ENCODE measurements at regions not wholly inside any gene's neighbourhood (a gene's known extent, or its start where the extent isn't known, plus 50 kb on each side); places are given as distances from the start of the nearest gene placed in this dataset.
"Not testable (repeated sequence)": the region's sequence is repeated elsewhere in the genome, so short reads cannot be mapped to it uniquely, and the experiment has no call there.

DNA sequence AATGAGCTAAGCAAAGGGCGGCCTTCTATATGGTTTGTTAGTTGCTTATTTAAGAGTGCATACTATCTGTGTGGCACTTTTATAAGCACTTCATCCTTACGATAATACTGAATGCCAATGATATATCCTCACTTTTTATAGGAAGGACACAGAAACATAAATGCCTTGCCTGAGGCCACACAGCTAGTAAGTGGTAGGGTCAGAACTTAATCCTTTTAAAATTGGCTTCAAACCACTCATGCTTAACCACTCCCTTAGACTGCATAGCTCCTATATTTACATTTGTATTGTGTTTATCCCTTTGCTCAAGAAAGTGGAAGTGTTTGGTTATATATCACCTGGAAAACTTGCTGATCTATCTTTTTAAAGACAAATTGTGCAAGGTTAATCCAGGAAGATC is 50.5 kb upstream of the BDP1 start:
- H3K4me2 ChIP-seq (ENCODE audit: low read depth, low read length); H4K20me1 ChIP-seq (ENCODE audit: insufficient read depth, low read length); H4K91ac ChIP-seq (ENCODE audit: insufficient read depth, low read depth, low read length); H4K5ac ChIP-seq (ENCODE audit: low read depth, low read length); H2AK5ac ChIP-seq (ENCODE audit: low read depth, low read length); dilution Hi-C loops (cut with HindIII; ENCODE audit: low sequenced_read_pairs, unreplicated experiment); H2AK9ac ChIP-seq (replicated peaks; ENCODE audit: low read depth, low read length, poor library complexity); intact Hi-C loops (cut with micrococcal nuclease); H3K4ac ChIP-seq (ENCODE audit: low read depth, low read length); H2BK5ac ChIP-seq (ENCODE audit: low read depth, low read length, poor library complexity, severe bottlenecking); H3K4me1 ChIP-seq (ENCODE audit: control insufficient read depth, insufficient read depth, low read length); H3K9ac ChIP-seq (ENCODE audit: low read depth, low read length); H3K23ac ChIP-seq (ENCODE audit: low read depth, low read length); H3K56ac ChIP-seq (ENCODE audit: extremely low read depth, insufficient read depth, low read length); H2BK120ac ChIP-seq (ENCODE audit: low read depth, low read length); H3K14ac ChIP-seq (replicated peaks; ENCODE audit: low read depth, low read length); H3K27ac ChIP-seq (ENCODE audit: insufficient read depth, low read length); BruUV-seq (replicated peaks); H3K27me3 ChIP-seq (ENCODE audit: control insufficient read depth, insufficient read depth, low read length); DNase-seq; H2BK15ac ChIP-seq (ENCODE audit: low read depth, low read length); CTCF ChIA-PET; H2AFZ ChIP-seq (replicated peaks; ENCODE audit: low read length, poor library complexity); H3K36me3 ChIP-seq (ENCODE audit: control insufficient read depth, insufficient read depth, low read length); H4K8ac ChIP-seq (ENCODE audit: low read depth in 2 of 2, low read length in 2 of 2); H3K9me3 ChIP-seq (ENCODE audit: control insufficient read depth, insufficient read depth, low read length); H3K79me1 ChIP-seq (ENCODE audit: low read depth in 1 of 2, low read length in 2 of 2); in situ Hi-C loops (cut with MboI; ENCODE audit: low sequenced_read_pairs); ATAC-seq (ENCODE audit: low read depth); H3K9me1 ChIP-seq (ENCODE audit: insufficient read depth, low read length); H3K18ac ChIP-seq (ENCODE audit: low read depth, low read length); H3K4me3 ChIP-seq (ENCODE audit: insufficient read depth, low read depth, low read length); POLR2A ChIA-PET (ENCODE audit: unreplicated experiment); H2BK20ac ChIP-seq (ENCODE audit: low read depth, low read length): not testable (repeated sequence)
- no CpG with 5 or more reads among the region's 2 CpGs for WGBS, 2 experiments (ENCODE audit: extremely low coverage in 2 of 2, insufficient read length in 1 of 2)
